ENCODE measurements at regions not wholly inside any gene's neighbourhood (a gene's known extent, or its start where the extent isn't known, plus 50 kb on each side); places are given as distances from the start of the nearest gene placed in this dataset.

GRCh38 chr14:51550636-51551035 is 101.1 kb upstream of the FRMD6 start:
- TF ChIP-seq CTCF (IDR thresholded peaks at IDR 0.05), result no peak
- DNase-seq, result no peak
- intact Hi-C loops (cut with DNase I), result no loop called here
- Histone ChIP-seq H3K36me3 (no peaks in the 10 kb centered on the region), H3K27me3 (no peaks in the 10 kb centered on the region), H3K27ac (no peak overlapping the region), H3K4me1 (no peaks in the 10 kb centered on the region), H3K9me3 (no peaks in the 10 kb centered on the region), H3K4me3 (no peak overlapping the region)
- no peak for ATAC-seq

- Histone ChIP-seq H3K4me1 (no peaks in the 10 kb centered on the region), H3K27ac (no peak overlapping the region), H3K9me3 (no peaks in the 10 kb centered on the region), H3K36me3 (no peaks in the 10 kb centered on the region), H3K27me3 (no peaks in the 10 kb centered on the region), H3K4me3 (no peak overlapping the region)
- TF ChIP-seq CTCF (IDR thresholded peaks at IDR 0.05), result no peak
- DNase-seq (no peak), ATAC-seq (no peak)
- intact Hi-C loops (cut with DNase I), result no loop called here
Observed at GRCh38 chr14:51552275-51552674, 99.4 kb upstream of the FRMD6 start.

- Histone ChIP-seq H3K9me3 (no peaks in the 10 kb centered on the region), H3K27me3 (no peaks in the 10 kb centered on the region), H3K27ac (no peak overlapping the region), H3K4me3 (no peak overlapping the region), H3K4me1 (no peaks in the 10 kb centered on the region), H3K36me3 (no peaks in the 10 kb centered on the region)
- intact Hi-C loops (cut with DNase I), result no loop called here
- TF ChIP-seq CTCF (IDR thresholded peaks at IDR 0.05), result no peak
- ATAC-seq (no peak), DNase-seq (no peak)
Observed at GRCh38 chr14:51552768-51553404, 98.8 kb upstream of the FRMD6 start.

- no peak for DNase-seq
- intact Hi-C loops (cut with DNase I), result no loop called here
- Histone ChIP-seq H3K4me1 (no peaks in the 10 kb centered on the region), H3K36me3 (no peaks in the 10 kb centered on the region), H3K27me3 (no peaks in the 10 kb centered on the region), H3K9me3 (no peaks in the 10 kb centered on the region), H3K4me3 (no peak overlapping the region), H3K27ac (no peak overlapping the region)
- no peak for TF ChIP-seq CTCF (IDR thresholded peaks at IDR 0.05)
- ATAC-seq, result no peak
Observed at GRCh38 chr14:51554339-51554920, 97.3 kb upstream of the FRMD6 start.

GRCh38 chr14:51554953-51555352 is 96.8 kb upstream of the FRMD6 start:
- no peaks in the 10 kb centered on the region for H3K27me3 ChIP-seq
- H3K27ac ChIP-seq, result no peak overlapping the region
- H3K9me3 ChIP-seq, result no peaks in the 10 kb centered on the region
- ATAC-seq (no peak), DNase-seq (no peak)
- no peaks in the 10 kb centered on the region for H3K4me1 ChIP-seq
- TF ChIP-seq CTCF (IDR thresholded peaks at IDR 0.05), result no peak
- no peaks in the 10 kb centered on the region for H3K36me3 ChIP-seq
- intact Hi-C loops (cut with DNase I), result no loop called here
- H3K4me3 ChIP-seq, result no peak overlapping the region
